OCI-LY7 (cell line): ENCODE measurements at regions not wholly inside any gene's neighbourhood (a gene's known extent, or its start where the extent isn't known, plus 50 kb on each side); places are given as distances from the start of the nearest gene placed in this dataset.

ENCODE experiments used
- EZH2phosphoT487 ChIP-seq: fragments of 200-600 bp; sonication (generic); IDR thresholded peaks from 2 replicates; pipeline ENCODE4 v1.6.1; 2018; ENCODE audit warnings: low read depth, borderline replicate concordance, mild to moderate bottlenecking, mixed run types, antibody characterized with exemption, low read length, moderate library complexity, mixed read lengths
- TF ChIP-seq, protein P1 (sequence below): fragments of 200-600 bp; sonication (generic); conservative IDR thresholded peaks from 2 replicates; pipeline ENCODE4 v1.5.1; 2014; ENCODE audit warnings: mild to moderate bottlenecking, antibody characterized with exemption, low read length, moderate library complexity, mixed read lengths

DNA sequence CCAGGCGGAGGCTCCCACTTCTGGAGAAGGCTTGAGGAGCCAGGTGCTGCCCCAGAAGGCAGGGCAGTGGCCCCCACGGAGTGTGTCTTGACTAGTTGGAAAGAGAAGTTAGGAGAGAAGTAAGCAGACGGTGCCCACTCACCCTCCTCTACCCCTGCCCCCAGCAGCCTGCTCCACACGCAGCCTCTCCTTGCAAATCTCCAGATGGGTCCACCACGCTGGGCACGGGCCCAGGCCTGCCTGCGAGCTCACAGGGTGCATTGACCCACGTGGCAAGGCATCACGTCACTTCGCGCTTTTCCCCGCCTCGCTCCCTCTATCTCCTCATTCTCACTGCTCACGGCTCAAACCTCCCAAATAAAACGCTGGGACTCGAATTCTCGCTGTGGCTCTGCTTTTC lies 71.8 kb upstream of the RAB12 start:
- TF ChIP-seq, protein P1, sequence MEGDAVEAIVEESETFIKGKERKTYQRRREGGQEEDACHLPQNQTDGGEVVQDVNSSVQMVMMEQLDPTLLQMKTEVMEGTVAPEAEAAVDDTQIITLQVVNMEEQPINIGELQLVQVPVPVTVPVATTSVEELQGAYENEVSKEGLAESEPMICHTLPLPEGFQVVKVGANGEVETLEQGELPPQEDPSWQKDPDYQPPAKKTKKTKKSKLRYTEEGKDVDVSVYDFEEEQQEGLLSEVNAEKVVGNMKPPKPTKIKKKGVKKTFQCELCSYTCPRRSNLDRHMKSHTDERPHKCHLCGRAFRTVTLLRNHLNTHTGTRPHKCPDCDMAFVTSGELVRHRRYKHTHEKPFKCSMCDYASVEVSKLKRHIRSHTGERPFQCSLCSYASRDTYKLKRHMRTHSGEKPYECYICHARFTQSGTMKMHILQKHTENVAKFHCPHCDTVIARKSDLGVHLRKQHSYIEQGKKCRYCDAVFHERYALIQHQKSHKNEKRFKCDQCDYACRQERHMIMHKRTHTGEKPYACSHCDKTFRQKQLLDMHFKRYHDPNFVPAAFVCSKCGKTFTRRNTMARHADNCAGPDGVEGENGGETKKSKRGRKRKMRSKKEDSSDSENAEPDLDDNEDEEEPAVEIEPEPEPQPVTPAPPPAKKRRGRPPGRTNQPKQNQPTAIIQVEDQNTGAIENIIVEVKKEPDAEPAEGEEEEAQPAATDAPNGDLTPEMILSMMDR = no peak
- no peak for TF ChIP-seq EZH2phosphoT487
